MCF 10A (cell line): ENCODE measurements at regions not wholly inside any gene's neighbourhood (a gene's known extent, or its start where the extent isn't known, plus 50 kb on each side); places are given as distances from the start of the nearest gene placed in this dataset.

Source experiments
- BruUV-seq: library from RNA; stranded (reverse); fragments of 400-500 nt; replicated peaks from 2 replicates; lab custom pipeline; 2021; lab: Mats Ljungman, UMichigan
- CTCF ChIA-PET: fragments of 300-600 bp; sonication (Branson Sonifier 250); formaldehyde crosslinking; extraction: SDS; loops from one replicate; lab custom pipeline; 2021; ENCODE audit warnings: antibody characterized with exemption, inconsistent platforms; lab: Yijun Ruan, JAX
- POLR2A ChIA-PET: fragments of 300-600, 350-650 bp; sonication (Branson Sonifier 250); formaldehyde crosslinking; extraction: SDS; loops from one replicate; lab custom pipeline; 2020; ENCODE audit warnings: antibody characterized with exemption, inconsistent platforms; lab: Yijun Ruan, JAX
- DNase-seq: peaks from one replicate; pipeline ENCODE4 v3.0.0-alpha.2; 2018; ENCODE audit not compliant: unreplicated experiment
- H3K27ac Mint-ChIP-seq: one replicate; pipeline ENCODE4 v1.8.0; 2022; ENCODE audit warnings: mild to moderate bottlenecking, low read depth, mixed read lengths; ENCODE audit not compliant: unreplicated experiment
- H3K27me3 Mint-ChIP-seq: one replicate; pipeline ENCODE4 v1.8.0; 2022; ENCODE audit warnings: mixed read lengths; ENCODE audit not compliant: insufficient read depth, unreplicated experiment
- H3K36me3 Mint-ChIP-seq: one replicate; pipeline ENCODE4 v1.8.0; 2022; ENCODE audit warnings: mild to moderate bottlenecking, moderate library complexity, mixed read lengths; ENCODE audit not compliant: insufficient read depth, unreplicated experiment
- H3K4me1 Mint-ChIP-seq: one replicate; pipeline ENCODE4 v1.8.0; 2022; ENCODE audit warnings: mixed read lengths; ENCODE audit not compliant: insufficient read depth, unreplicated experiment
- H3K4me3 Mint-ChIP-seq: one replicate; pipeline ENCODE4 v1.8.0; 2022; ENCODE audit warnings: mild to moderate bottlenecking, moderate library complexity, mixed read lengths; ENCODE audit not compliant: unreplicated experiment
- H3K9me3 Mint-ChIP-seq: one replicate; pipeline ENCODE4 v1.8.0; 2022; ENCODE audit warnings: mixed read lengths; ENCODE audit not compliant: unreplicated experiment
- CTCF ChIP-seq: fragments of 200-600 bp; IDR thresholded peaks from one replicate; pipeline ENCODE4 v1.8.0; 2022; ENCODE audit warnings: antibody characterized with exemption, mild to moderate bottlenecking; ENCODE audit not compliant: unreplicated experiment
- intact Hi-C: fragments of 100-400 bp; cut with micrococcal nuclease; formaldehyde crosslinking; loops from 2 replicates; pipeline ENCODE4 v1.14.1; 2022

- Mint-ChIP-seq H3K4me3 (no peak overlapping the region), H3K9me3 (no peaks in the 10 kb centered on the region), H3K36me3 (no peaks in the 10 kb centered on the region), H3K27ac (no peak overlapping the region), H3K4me1 (no peaks in the 10 kb centered on the region), H3K27me3 (no peaks in the 10 kb centered on the region)
- no peak for TF ChIP-seq CTCF
- ChIA-PET POLR2A (no interaction called here), CTCF (interaction anchor here (0.5 to 1.7 kb wide), 5 partner anchors 170 to 933 kb away, joined by 3 to 5 read pairs (median 3); no protein-coding TSS in a partner anchor)
- no TSS peak for BruUV-seq
- DNase-seq = no peak
- intact Hi-C loops = no loop called here
Measured at GRCh38 chr12:18899162-18899561, 161.2 kb downstream of the CAPZA3 start.

- H3K9me3 Mint-ChIP-seq = no peaks in the 10 kb centered on the region
- no peaks in the 10 kb centered on the region for H3K4me1 Mint-ChIP-seq
- no peak overlapping the region for H3K4me3 Mint-ChIP-seq
- no peak overlapping the region for H3K27ac Mint-ChIP-seq
- H3K27me3 Mint-ChIP-seq = no peaks in the 10 kb centered on the region
- no peak for TF ChIP-seq CTCF
- intact Hi-C loops = no loop called here
- DNase-seq = no peak
- POLR2A ChIA-PET = no interaction called here
- no peaks in the 10 kb centered on the region for H3K36me3 Mint-ChIP-seq
- no TSS peak for BruUV-seq
- CTCF ChIA-PET = interaction anchor here (0.6 to 1.7 kb wide), 2 partner anchors 197 to 934 kb away, joined by 3 to 5 read pairs; no protein-coding TSS in a partner anchor
Measured at GRCh38 chr12:18899678-18900317, 161.9 kb downstream of the CAPZA3 start.

GRCh38 chr12:18905134-18905533 is 167.2 kb downstream of the CAPZA3 start:
- no peak overlapping the region for H3K4me3 Mint-ChIP-seq
- intact Hi-C loops = no loop called here
- no peak for DNase-seq
- ChIA-PET POLR2A (interaction anchor here (1.2 kb wide), 2 partner anchors 12 to 85 kb away, joined by 3 read pairs; no protein-coding TSS in a partner anchor), CTCF (interaction anchor here (0.6 to 1.2 kb wide), 3 partner anchors 11 to 281 kb away, joined by 3 to 6 read pairs (median 3); no protein-coding TSS in a partner anchor)
- H3K36me3 Mint-ChIP-seq = no peaks in the 10 kb centered on the region
- TF ChIP-seq CTCF = no peak
- no peaks in the 10 kb centered on the region for H3K9me3 Mint-ChIP-seq
- no peaks in the 10 kb centered on the region for H3K27me3 Mint-ChIP-seq
- no peak overlapping the region for H3K27ac Mint-ChIP-seq
- no peaks in the 10 kb centered on the region for H3K4me1 Mint-ChIP-seq
- BruUV-seq = no TSS peak

DNA sequence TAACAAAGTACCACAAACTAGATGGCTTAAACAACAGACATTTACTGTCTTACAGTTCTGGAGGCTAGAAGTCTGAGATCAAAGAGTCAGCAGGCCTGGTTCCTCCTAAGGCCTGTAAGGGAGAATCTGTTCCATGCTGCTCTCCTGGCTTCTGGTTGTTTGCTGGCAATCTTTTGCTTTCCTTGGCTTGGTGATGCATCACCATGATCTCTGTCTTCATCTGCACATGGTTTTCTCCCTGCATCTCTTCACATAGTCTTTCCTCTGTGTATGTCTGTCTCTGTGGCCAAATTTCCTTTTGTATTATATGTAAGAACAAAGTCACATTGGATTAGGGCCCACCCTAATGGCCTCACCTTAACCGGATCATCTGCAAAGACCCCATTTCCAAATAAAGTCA is 168.5 kb downstream of the CAPZA3 start:
- H3K4me3 Mint-ChIP-seq = no peak overlapping the region

More for the DNA sequence above, 168.5 kb downstream of the CAPZA3 start:
- intact Hi-C loops = no loop called here
- no peak overlapping the region for H3K27ac Mint-ChIP-seq
- TF ChIP-seq CTCF = no peak
- no peaks in the 10 kb centered on the region for H3K9me3 Mint-ChIP-seq
- ChIA-PET CTCF (interaction anchor here (1.2 kb wide), 1 partner anchor 280 kb away, joined by 6 read pairs; no protein-coding TSS in a partner anchor), POLR2A (interaction anchor here (1.2 kb wide), 1 partner anchor 10 kb away, joined by 3 read pairs; no protein-coding TSS in a partner anchor)
- no peaks in the 10 kb centered on the region for H3K4me1 Mint-ChIP-seq
- no peak for DNase-seq
- no TSS peak for BruUV-seq
- no peaks in the 10 kb centered on the region for H3K27me3 Mint-ChIP-seq
- H3K36me3 Mint-ChIP-seq = no peaks in the 10 kb centered on the region
